Dermis blood vessel endothelial cell (primary cell): ENCODE measurements at regions not wholly inside any gene's neighbourhood (a gene's known extent, or its start where the extent isn't known, plus 50 kb on each side); places are given as distances from the start of the nearest gene placed in this dataset.
A peak's percentile ranks its signal among the peaks of the same experiment; 100 is the strongest.

Experiments used
- DNase-seq: peaks from one replicate; pipeline ENCODE4 v3.0.0; 2010

- DNase-seq: no peak
These were observed 1019.5 kb upstream of the MAP3K7 start for GRCh38 chr6:91606148-91606901.

DNA sequence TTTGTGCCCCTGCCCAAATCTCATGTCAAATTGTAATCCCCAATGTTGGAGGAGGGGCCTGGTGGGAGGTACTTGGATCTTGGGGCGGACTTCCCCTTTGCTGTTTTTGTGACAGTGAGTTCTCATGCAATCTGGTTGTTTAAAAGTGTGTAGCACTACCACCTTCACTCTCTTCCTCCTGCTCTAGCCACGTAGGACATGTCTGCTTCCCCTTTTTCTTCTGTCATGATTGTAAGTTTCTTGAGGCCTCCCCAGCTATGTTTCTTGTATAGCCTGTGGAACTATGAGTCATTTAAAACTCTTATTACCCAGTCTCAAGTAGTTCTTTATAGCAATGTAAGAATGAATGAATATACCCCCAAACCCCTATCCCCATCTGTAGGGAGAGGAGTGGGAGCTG, 1013.7 kb upstream of the MAP3K7 start:
- no peak for DNase-seq

DNA sequence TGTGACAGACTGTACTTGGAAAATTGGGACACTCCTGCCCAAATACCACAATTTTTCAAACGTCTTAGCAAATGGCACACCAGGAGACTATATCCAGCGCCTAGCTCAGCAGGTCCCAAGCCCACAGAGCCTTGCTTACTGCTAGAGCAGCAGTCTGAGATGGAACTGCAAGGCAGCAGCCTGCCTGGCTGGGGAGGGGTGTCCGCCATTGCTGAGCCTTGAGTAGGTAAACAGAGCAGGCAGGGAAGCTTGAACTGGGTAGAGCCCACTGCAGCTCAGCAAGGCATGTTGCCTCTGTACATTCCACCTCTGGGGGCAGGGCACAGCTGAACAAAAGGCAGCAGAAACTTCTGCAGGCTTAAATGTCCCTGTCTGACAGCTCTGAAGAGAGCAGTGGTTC, 1003.3 kb upstream of the MAP3K7 start:
- DNase-seq: no peak

DNA sequence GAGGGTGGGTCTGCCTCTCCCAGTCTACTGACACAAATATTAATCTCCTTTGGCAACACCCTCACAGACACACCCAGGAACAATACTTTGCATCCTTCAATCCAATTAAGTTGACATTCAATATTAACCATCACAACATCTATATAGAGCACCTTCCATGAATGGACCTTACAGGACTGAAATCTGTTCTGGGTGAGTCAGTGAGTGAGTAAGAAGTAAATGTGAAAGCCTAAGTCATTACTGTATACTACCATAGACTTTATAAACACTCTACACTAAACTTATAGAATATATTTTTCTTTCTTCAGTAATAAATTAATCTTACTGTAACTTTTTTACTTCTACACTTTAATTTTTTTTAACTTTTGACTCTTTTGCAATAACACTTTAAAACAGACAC, 993.8 kb upstream of the MAP3K7 start:
- no peak for DNase-seq

- no peak for DNase-seq
These were observed 988.2 kb upstream of the MAP3K7 start for GRCh38 chr6:91575032-91575431.

DNA sequence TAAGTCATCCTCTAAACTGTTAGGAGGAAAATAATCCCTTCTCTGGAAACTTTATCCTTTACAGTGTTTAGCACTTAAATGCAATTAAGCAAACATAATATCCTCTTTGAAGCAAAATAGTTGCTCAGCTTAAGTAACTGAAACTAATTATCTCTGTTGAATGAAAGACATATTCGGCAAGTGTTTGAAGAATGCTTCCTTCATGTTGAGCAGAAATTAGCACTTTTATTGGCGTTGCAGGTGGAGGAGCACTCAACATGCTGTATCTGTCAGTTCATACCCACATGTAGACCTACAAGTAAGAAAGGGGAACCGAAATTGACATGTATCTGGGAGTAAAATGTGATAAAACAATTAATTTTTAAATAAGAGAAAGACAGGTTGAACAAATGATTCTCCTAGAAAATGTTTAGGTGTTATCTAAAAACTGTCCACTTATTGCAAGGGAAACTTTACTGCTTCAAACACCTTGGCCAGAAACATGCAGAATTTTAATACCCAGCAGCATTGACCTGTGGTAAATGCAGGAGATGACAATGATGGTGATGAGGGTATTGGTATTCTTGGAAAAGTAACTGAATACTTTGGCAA, 987.0 kb upstream of the MAP3K7 start:
- DNase-seq: no peak

GRCh38 chr6:91572878-91573277, 986.0 kb upstream of the MAP3K7 start:
- DNase-seq: no peak

- DNase-seq: no peak
These were observed 982.2 kb upstream of the MAP3K7 start for GRCh38 chr6:91569071-91569470.

DNA sequence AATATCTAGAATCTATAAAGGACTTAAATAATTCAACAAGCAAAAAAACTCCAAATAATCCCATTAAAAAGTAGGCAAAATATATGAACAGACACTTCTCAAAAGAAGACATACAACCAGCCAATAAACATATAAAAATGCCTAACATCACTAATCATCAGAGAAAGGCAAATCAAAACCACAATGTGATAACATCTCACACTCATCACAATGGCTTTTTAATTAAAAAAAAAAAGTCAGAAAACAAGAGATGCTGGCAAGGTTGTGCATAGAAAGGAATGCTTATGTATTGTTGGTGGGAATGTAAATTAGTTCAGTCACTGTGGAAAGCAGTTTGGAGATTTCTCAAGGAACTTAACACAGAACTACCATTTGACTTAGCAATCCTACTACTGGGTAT, 979.6 kb upstream of the MAP3K7 start:
- DNase-seq: no peak

- no peak for DNase-seq
These were observed 978.3 kb upstream of the MAP3K7 start for GRCh38 chr6:91565207-91565606.

GRCh38 chr6:91562955-91563354, 976.1 kb upstream of the MAP3K7 start:
- no peak for DNase-seq

- DNase-seq: no peak
These were observed 973.5 kb upstream of the MAP3K7 start for GRCh38 chr6:91560409-91560808.

DNA sequence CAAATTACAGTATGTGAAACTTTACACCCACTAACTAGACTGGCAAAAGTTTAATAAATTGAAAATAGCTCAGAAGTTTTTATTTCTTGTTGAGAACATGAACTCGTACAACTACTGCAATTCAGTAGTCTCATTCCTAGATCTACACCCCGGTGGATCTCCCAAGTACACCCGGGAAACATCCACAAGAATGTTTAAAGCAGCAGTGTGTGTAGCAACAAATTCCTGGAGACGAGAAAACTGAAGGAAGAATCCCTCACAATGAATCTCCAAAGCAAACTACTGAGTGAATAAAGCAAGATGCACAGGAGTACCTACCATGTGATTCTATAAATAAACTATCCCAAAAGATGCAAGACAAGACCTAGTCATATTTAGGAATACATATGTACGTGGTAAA, 954.0 kb upstream of the MAP3K7 start:
- DNase-seq: no peak

DNA sequence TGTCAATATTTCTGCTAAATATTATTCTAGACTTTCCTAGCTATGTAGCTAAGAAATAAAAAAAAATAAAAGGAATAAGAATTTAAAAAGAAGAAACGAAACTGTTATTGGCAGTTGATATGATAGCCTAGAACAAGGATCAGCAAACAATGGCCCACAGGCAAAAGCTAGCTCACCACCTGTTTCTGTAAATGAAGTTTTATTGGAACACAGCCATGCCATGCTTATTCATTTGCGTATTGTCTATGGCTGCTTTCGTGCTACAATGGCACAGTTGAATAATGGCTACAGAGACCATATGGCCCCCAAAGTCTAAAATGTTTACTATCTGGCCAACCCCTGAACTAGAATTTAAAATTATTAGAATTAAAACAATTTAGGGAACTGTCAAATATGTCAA, 952.6 kb upstream of the MAP3K7 start:
- no peak for DNase-seq

DNA sequence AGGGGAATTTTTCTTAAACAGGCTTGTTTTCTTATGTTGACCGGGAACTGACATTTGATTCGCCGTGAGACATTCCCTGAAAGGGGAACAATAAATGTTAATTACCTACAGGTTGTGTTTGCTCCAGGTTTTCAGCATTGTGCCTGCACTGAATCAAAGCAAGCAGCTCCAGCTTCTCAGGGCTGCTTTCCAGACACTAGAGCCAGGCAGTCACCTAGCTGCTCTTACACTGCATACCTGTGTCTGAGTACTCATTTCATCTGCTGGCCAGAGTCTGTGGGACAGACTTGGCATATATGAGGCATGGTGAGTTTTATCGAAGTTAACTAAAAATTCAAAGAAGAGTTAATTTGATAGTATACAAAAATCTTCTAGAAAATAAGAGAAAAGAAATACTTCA, 951.8 kb upstream of the MAP3K7 start:
- DNase-seq: no peak

- DNase-seq: peak; percentile 2
These were observed 947.7 kb upstream of the MAP3K7 start for GRCh38 chr6:91534614-91535013.

GRCh38 chr6:91523511-91523910, 936.6 kb upstream of the MAP3K7 start:
- DNase-seq: no peak

DNA sequence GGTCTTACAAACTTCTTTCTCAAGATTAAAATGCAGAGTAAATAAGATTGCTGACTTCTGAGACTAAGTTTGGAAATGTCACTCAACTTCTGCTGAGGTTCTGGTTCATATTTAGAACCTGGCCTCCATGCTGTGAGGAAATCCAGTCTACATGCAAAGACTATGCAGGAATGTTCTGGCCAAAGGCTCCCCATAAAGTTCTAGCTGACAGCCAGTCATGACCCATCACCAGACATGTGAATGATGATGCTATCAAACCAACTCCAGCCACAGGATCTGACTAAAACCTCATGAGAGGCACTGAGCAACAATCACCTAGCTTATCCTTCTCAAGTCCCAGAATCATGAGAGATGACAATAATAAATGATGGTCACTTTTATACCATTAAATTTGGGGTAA, 935.1 kb upstream of the MAP3K7 start:
- DNase-seq: no peak

- DNase-seq: no peak
These were observed 922.8 kb upstream of the MAP3K7 start for GRCh38 chr6:91509711-91510110.

DNA sequence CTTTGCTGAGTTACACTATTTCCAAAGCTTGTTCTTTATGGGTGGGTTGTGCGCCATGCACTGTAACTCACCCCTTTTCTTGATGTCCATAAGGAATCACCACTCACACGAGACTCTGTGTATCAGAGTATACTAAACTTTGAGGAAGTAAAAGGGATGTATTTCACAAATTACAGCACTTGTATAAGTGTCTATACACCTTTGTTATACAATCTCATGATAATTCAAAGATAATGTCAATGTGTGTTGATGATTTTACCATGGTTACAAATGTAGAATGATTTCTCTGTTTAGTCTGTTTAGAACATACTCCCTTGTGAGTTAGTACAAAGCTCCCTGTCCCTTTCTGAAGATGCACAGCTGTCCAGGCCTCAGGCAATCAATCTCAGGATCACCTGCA, 922.2 kb upstream of the MAP3K7 start:
- no peak for DNase-seq

- DNase-seq: no peak
These were observed 919.6 kb upstream of the MAP3K7 start for GRCh38 chr6:91506509-91506908.

- DNase-seq: no peak
These were observed 918.3 kb upstream of the MAP3K7 start for GRCh38 chr6:91505199-91505598.

- no peak for DNase-seq
These were observed 915.1 kb upstream of the MAP3K7 start for GRCh38 chr6:91501930-91502329.

GRCh38 chr6:91500689-91501303, 913.9 kb upstream of the MAP3K7 start:
- no peak for DNase-seq
